Stomach (tissue), 8 donors: ENCODE measurements at regions not wholly inside any gene's neighbourhood (a gene's known extent, or its start where the extent isn't known, plus 50 kb on each side); places are given as distances from the start of the nearest gene placed in this dataset.
A peak's percentile ranks its signal among the peaks of the same experiment; 100 is the strongest.
"Not testable (repeated sequence)": the region's sequence is repeated elsewhere in the genome, so short reads cannot be mapped to it uniquely, and the experiment has no call there.

ENCODE experiments used
- DNase-seq, 2 donors: peaks; one replicate each; pipeline versions ENCODE4 v3.0.0 to v3.0.0-alpha.2; 2013 to 2019
- H3K27ac ChIP-seq, 5 donors: fragments of 200-600 bp in 4 of 5; sonication (generic) in 4 of 5; one replicate each; pipeline ENCODE4 v1.5.1; 2013 to 2019; ENCODE audit warnings: mild to moderate bottlenecking in 1 of 5, moderate library complexity in 1 of 5
- H3K27me3 ChIP-seq, 3 donors: fragments of 200-600 bp; sonication (generic); one replicate each; pipeline ENCODE4 v1.5.1; 2017 to 2019; ENCODE audit warnings: mixed run types in 1 of 3
- H3K36me3 ChIP-seq, 4 donors: fragments of 200-600 bp; sonication (generic); 1 replicate in 3 of 4; 2 replicates in 1 of 4; pipeline ENCODE4 v1.5.1; 2016 to 2019
- H3K4me1 ChIP-seq, 4 donors: fragments of 200-600 bp; sonication (generic); one replicate each; pipeline ENCODE4 v1.5.1; 2016 to 2019
- H3K4me3 ChIP-seq, 4 donors: fragments of 200-600 bp; sonication (generic) in 3 of 4; one replicate each; pipeline ENCODE4 v1.5.1; 2016 to 2019; ENCODE audit warnings: mild to moderate bottlenecking in 1 of 4
- H3K9me3 ChIP-seq, 4 donors: fragments of 200-600 bp; sonication (generic); one replicate each; pipeline ENCODE4 v1.5.1; 2016 to 2019
- CTCF ChIP-seq, 7 experiments: fragments of 450-650 bp in 4 of 7; fragments of 200-600 bp in 3 of 7; sonication (generic) in 3 of 7; IDR thresholded peaks; one replicate each; pipeline ENCODE4 v1.5.1; 2016 to 2019; ENCODE audit warnings: antibody characterized with exemption in 7 of 7, control low read depth in 2 of 7, mild to moderate bottlenecking in 1 of 7
- EP300 ChIP-seq: sonication (generic); formaldehyde crosslinking; IDR thresholded peaks from one replicate; pipeline ENCODE4 v1.6.1; 2017; ENCODE audit warnings: antibody characterized with exemption
- POLR2A ChIP-seq, 4 donors: fragments of 450-650 bp; IDR thresholded peaks; one replicate each; pipeline ENCODE4 v1.6.1; 2016; ENCODE audit warnings: antibody characterized with exemption in 4 of 4, control low read depth in 2 of 4, mild to moderate bottlenecking in 1 of 4, moderate library complexity in 1 of 4
- POLR2AphosphoS5 ChIP-seq, 3 donors: sonication (generic); formaldehyde crosslinking; IDR thresholded peaks; one replicate each; pipeline ENCODE4 v1.6.1; 2016; ENCODE audit warnings: antibody characterized with exemption in 3 of 3
- WGBS, 5 donors: extraction: QIAGEN DNeasy Blood & Tissue Kit in 3 of 5; methylation state at CpG; one replicate each; pipeline versions ENCODE4 v1.1.5 to v1.1.7; 2013 to 2018; 5-methylcytosine and 5-hydroxymethylcytosine counted together
- intact Hi-C: fragments of 100-400 bp; cut with DNase I; formaldehyde crosslinking; loops from one replicate; pipeline ENCODE4 v1.15.1; 2023; ENCODE audit warnings: low total_unique reads
- donor health status: healthy with polysubstance abuse.
- donor health status: Bipolar disorder and iron deficiency.
- donor health status: healthy.

DNA sequence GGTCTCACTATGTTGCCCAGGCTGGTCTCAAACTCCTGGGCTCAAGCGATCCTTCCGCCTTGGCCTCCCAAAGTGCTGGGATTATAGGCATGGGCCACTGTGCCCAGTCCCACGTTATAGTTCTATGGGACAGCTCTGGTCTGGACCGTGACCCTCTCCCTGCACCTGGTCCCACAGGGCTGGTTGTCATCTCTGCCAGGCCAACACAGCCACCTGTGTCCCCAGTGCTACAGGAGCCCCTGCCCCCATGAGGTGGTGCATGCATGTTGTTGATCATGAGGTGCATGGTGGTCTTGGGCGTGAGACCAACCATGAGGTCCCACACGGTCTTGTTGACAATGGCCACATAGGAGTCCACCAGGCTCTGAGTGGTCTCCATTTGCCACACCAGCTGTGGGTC lies 51.0 kb upstream of the UBE2Q2 start:
- H3K4me1 ChIP-seq, intact Hi-C loops, H3K36me3 ChIP-seq, DNase-seq, H3K27ac ChIP-seq, H3K4me3 ChIP-seq, H3K9me3 ChIP-seq: not testable (repeated sequence)
- WGBS, 5 donors, result 88 to 100% (median 93%) methylated on average over 5 to 6 of the region's 6 CpGs
- H3K27me3 ChIP-seq, result peaks cover 0 to 26% (median 0%) of the 10 kb centered on the region in 3 donors

GRCh38 chr15:75791337-75791713 lies 51.9 kb upstream of the UBE2Q2 start:
- Histone ChIP-seq H3K9me3 (no peaks in the 10 kb centered on the region), H3K4me3 (no peak overlapping the region), H3K36me3 (no peaks in the 10 kb centered on the region), H3K27me3 (peaks cover 0 to 35% (median 5%) of the 10 kb centered on the region in 3 donors), H3K27ac (no peak overlapping the region), H3K4me1 (no peaks in the 10 kb centered on the region)
- DNase-seq, result no peak
- TF ChIP-seq CTCF (IDR thresholded peaks at IDR 0.05), result no peak
- no peak for TF ChIP-seq POLR2A (IDR thresholded peaks at IDR 0.05)
- TF ChIP-seq EP300, result no peak
- no peak for TF ChIP-seq POLR2AphosphoS5 (IDR thresholded peaks at IDR 0.05)
- intact Hi-C loops, result no loop called here
- 78 to 90% (median 86%) methylated on average over 7 to 14 of the region's 14 CpGs for WGBS, 5 donors

DNA sequence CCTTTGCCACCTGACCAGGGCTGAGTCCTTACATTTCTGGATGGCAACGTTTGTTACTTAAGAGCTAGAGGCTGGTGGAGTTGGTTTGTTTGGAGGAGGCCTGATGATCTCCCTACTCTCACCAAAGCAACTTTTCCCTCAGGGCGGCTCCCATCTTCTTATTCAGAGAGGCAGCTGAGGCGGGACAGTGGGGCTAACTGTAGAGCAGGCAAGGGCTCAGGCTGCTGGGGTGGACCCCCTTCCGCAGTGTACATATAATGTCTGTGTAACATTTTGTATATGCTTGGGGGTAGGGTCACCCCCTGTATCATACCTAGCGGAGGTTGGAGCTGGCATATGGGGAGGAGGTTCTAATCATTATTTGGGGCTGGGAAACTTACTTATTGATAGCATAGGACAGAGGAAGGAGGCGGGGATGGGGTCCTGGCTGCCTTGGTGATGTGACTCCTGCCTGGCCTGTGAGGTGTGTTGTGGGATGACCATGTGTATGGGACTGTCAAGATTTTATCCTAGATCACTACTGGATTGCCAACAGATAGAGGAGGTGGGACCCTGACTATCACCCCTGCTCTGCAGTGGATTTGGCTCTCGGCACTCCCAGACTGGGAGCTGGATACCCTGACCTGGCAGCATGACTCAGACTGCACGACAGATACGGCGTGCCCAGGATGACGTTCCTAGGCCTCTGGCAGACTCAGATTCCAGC lies 52.5 kb upstream of the UBE2Q2 start:
- no peaks in the 10 kb centered on the region for H3K4me1 ChIP-seq
- intact Hi-C loops, result no loop called here
- peaks cover 0 to 40% (median 9%) of the 10 kb centered on the region in 3 donors for H3K27me3 ChIP-seq
- H3K27ac ChIP-seq, result no peak overlapping the region
- 66 to 88% (median 87%) methylated on average over 11 of the region's 11 CpGs for WGBS, 5 donors
- TF ChIP-seq POLR2A (IDR thresholded peaks at IDR 0.05) (no peak), POLR2AphosphoS5 (IDR thresholded peaks at IDR 0.05) (no peak), CTCF (IDR thresholded peaks at IDR 0.05) (no peak)
- H3K9me3 ChIP-seq, result no peaks in the 10 kb centered on the region
- H3K4me3 ChIP-seq, result no peak overlapping the region
- DNase-seq, result no peak
- H3K36me3 ChIP-seq, result no peaks in the 10 kb centered on the region

DNA sequence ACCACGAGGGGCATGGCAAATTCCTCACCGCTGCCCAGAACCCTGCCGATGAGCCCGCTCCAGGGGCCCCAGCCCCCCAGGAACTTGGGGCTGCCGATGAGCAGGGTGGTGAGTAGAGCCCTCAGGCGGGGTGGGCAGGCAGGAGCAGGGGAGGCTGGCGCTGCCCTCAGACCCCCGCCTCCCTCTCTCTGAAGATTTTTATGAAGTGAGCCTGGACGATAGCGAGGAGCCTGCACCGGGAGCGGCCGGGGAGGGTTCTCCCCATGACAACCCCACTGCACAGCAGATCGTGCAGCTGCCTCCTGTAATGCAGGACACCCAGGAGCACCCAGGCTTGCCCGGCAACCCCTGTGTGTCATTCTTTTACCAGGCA lies 56.7 kb upstream of the UBE2Q2 start:
- H3K27me3 ChIP-seq, result peaks cover 0 to 29% (median 9%) of the 10 kb centered on the region in 3 donors
- TF ChIP-seq POLR2AphosphoS5 (IDR thresholded peaks at IDR 0.05), result no peak
- TF ChIP-seq EP300, result no peak
- no peak for TF ChIP-seq POLR2A (IDR thresholded peaks at IDR 0.05)
- no peak for TF ChIP-seq CTCF (IDR thresholded peaks at IDR 0.05)
- WGBS, 5 donors, result 64 to 75% (median 66%) methylated on average over 8 to 15 of the region's 15 CpGs
- no peaks in the 10 kb centered on the region for H3K4me1 ChIP-seq
- H3K27ac ChIP-seq, result no peak overlapping the region
- H3K9me3 ChIP-seq, result no peaks in the 10 kb centered on the region
- no peak for DNase-seq
- H3K36me3 ChIP-seq, result no peaks in the 10 kb centered on the region
- intact Hi-C loops, result no loop called here
- no peak overlapping the region for H3K4me3 ChIP-seq

DNA sequence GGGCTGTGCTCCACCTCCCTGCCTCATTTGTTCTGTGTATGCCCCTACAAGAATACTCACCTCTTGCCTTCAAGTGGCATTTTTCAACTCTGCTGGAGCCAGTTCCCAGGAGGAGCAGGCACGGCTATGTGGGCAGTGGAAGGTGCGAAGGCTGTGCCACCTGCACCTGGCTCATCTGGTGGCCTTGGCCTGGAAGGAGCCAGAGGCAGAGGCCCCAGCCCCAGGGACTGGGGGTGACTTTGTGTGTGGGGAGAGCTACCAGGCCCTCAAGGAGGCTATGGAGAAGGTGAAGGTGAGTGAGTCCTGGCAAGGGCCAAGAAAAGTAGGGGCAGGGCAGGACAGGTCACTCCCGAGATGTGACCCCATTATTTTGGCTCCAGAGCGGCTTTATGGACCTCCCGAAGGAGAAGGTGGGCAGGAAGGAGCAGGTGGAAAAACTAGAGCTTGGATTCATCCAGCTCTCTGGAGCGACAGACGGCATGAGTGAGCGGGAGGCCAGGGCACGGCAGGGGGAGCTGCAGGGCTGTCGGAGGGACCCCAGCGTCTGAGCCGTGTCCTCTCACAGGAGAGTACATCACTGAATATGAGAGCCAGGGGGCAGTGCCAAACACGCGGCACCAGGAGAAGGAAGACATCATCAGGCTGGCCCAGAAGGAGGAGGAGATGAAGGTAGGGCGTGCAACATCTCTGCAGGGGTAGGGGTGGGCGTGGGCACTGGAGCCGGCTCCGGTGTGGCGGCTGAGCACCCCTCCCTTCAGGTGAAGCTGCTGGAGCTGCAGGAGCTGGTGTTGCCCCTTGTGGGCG lies 57.3 kb upstream of the UBE2Q2 start:
- DNase-seq, result peak in 1 of 2 donors; percentile 62
- peaks cover 0 to 23% (median 9%) of the 10 kb centered on the region in 3 donors for H3K27me3 ChIP-seq
- TF ChIP-seq POLR2A (IDR thresholded peaks at IDR 0.05) (no peak), POLR2AphosphoS5 (IDR thresholded peaks at IDR 0.05) (no peak), EP300 (no peak), CTCF (IDR thresholded peaks at IDR 0.05) (no peak)
- intact Hi-C loops, result no loop called here
- no peaks in the 10 kb centered on the region for H3K9me3 ChIP-seq
- H3K4me3 ChIP-seq, result no peak overlapping the region
- no peaks in the 10 kb centered on the region for H3K36me3 ChIP-seq
- WGBS, 5 donors, result 55 to 62% (median 58%) methylated on average over 19 to 20 of the region's 20 CpGs
- H3K4me1 ChIP-seq, result no peaks in the 10 kb centered on the region
- no peak overlapping the region for H3K27ac ChIP-seq

DNA sequence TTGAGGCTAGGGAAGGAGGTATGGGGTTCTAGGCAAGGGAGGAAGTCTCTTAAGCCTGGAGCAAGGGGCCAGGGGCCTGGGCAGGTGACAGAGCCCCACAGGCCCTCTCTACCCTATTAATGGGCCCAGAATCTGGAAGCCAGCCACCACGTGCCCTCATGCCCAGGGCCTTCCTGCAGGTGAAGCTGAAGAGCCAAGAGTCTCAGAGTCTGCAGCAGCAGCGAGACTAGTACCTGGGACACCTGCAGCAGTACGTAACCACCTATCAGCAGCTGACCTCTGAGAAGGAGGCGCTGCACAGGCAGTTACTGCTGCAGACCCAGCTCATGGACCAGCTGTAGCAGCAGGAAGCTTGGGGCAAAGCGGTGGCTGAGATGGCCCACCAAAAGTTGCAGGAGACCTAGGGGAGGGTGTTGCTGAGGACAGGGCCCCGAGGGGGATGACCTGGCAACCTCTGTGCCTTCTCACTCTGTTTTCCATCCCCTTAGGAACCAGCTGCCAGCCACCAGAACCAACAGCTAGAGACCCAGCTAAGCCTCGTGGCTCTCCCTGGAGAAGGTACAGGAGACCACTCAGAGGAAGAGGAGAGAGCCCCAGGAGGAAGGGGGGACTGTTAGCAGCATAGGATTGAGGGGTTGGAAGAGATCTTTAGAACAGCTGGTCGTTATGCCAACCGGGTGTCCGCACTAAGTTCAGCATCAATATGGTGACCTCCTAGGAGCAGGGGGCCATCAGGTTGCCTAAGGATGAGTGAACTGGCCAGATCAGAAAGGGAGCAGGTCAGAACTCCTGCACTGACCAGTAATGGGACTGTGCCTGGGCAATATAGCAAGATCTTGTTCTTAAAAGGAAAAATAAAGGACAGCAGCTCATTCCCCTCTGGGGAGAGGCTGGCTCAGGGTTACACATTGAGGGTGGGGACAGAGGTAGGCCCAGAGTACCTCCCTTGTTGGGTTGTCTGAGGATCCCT lies 58.5 kb upstream of the UBE2Q2 start:
- H3K36me3 ChIP-seq, H3K9me3 ChIP-seq, intact Hi-C loops, H3K27ac ChIP-seq, H3K4me3 ChIP-seq, DNase-seq, H3K4me1 ChIP-seq: not testable (repeated sequence)
- 66 to 91% (median 84%) methylated on average over 3 to 10 of the region's 10 CpGs for WGBS, 5 donors
- H3K27me3 ChIP-seq, result peaks cover 0 to 18% (median 9%) of the 10 kb centered on the region in 3 donors
